ENCODE measurements at regions not wholly inside any gene's neighbourhood (a gene's known extent, or its start where the extent isn't known, plus 50 kb on each side); places are given as distances from the start of the nearest gene placed in this dataset.
A peak's percentile ranks its signal among the peaks of the same experiment; 100 is the strongest.

GRCh38 chr3:106631373-106632108 is 745.7 kb upstream of the CCDC54 start:
- DNase-seq (ENCODE audit: low spot score): no peak
- no peaks in the 10 kb centered on the region for H3K4me1 ChIP-seq (ENCODE audit: insufficient read depth)

More at GRCh38 chr3:106631373-106632108, 745.7 kb upstream of the CCDC54 start:
- H3K27me3 ChIP-seq (ENCODE audit: insufficient read depth): no peaks in the 10 kb centered on the region
- H4K20me1 ChIP-seq (replicated peaks; ENCODE audit: insufficient read depth): no peaks in the 10 kb centered on the region
- H3K9me3 Mint-ChIP-seq: no peaks in the 10 kb centered on the region
- no peaks in the 10 kb centered on the region for H3K36me3 ChIP-seq (ENCODE audit: insufficient read depth)
- no peak for TF ChIP-seq CTCF (conservative IDR thresholded peaks at IDR 0.05; ENCODE audit: low read depth in 2 of 2)
- no peak for TF ChIP-seq CREB1 (CRISPR knock-in tag; IDR thresholded peaks at IDR 0.05; ENCODE audit: low read depth)
- no peak for TF ChIP-seq NANOG (IDR thresholded peaks at IDR 0.05; ENCODE audit: borderline replicate concordance)
- TF ChIP-seq REST (IDR thresholded peaks at IDR 0.05; ENCODE audit: unreplicated experiment): no peak
- H3K36me3 Mint-ChIP-seq (ENCODE audit: low read depth): no peaks in the 10 kb centered on the region
- H3K79me2 ChIP-seq (replicated peaks; ENCODE audit: insufficient read depth): no peaks in the 10 kb centered on the region
- peaks cover 1% of the 10 kb centered on the region; the same call in 1 of the 2 replicates for H3K9me2 ChIP-seq (ENCODE audit: insufficient read depth)
- peaks cover 3% of the 10 kb centered on the region; the same call in 1 of the 3 replicates for H3K4me1 Mint-ChIP-seq
- no peak overlapping the region for H2AFZ ChIP-seq
- H3K27ac ChIP-seq (ENCODE audit: low read depth): no peak overlapping the region
- no peak overlapping the region for H3K4me2 ChIP-seq
- ATAC-seq: no peak
- H3K4me3 ChIP-seq: no peak overlapping the region
- no peaks in the 10 kb centered on the region for H3F3A ChIP-seq (replicated peaks; ENCODE audit: low read depth)
- no peak overlapping the region for H3K4me3 Mint-ChIP-seq
- peak overlapping the region; percentile 13; the same call in 1 of the 2 replicates for H3K27ac Mint-ChIP-seq
- no peaks in the 10 kb centered on the region for H3K27me3 Mint-ChIP-seq (ENCODE audit: insufficient read depth, low read depth, poor library complexity)

Measured in GM23338 (cell line).